ENCODE measurements at regions not wholly inside any gene's neighbourhood (a gene's known extent, or its start where the extent isn't known, plus 50 kb on each side); places are given as distances from the start of the nearest gene placed in this dataset.

- Histone ChIP-seq H3K36me3 (no peaks in the 10 kb centered on the region), H3K27ac (no peak overlapping the region), H3K4me1 (no peaks in the 10 kb centered on the region), H3K4me3 (no peak overlapping the region), H3K27me3 (no peaks in the 10 kb centered on the region), H3K9me3 (no peaks in the 10 kb centered on the region)
- DNase-seq (no peak), ATAC-seq (ENCODE audit: low FRiP score in 2 of 2) (no peak)
- WGBS, 2 donors: 93 to 95% methylated on average over 4 of the region's 4 CpGs
- TF ChIP-seq POLR2A (IDR thresholded peaks at IDR 0.05) (no peak), EP300 (IDR thresholded peaks at IDR 0.05) (no peak), CTCF (IDR thresholded peaks at IDR 0.05) (no peak), POLR2AphosphoS5 (IDR thresholded peaks at IDR 0.05) (no peak)
These were observed 537.9 kb upstream of the CADM1 start for GRCh38 chr11:116042146-116042545.

- H3K36me3 ChIP-seq: no peaks in the 10 kb centered on the region
- ATAC-seq (ENCODE audit: low FRiP score in 2 of 2) (no peak), DNase-seq (no peak)
- no peak overlapping the region for H3K4me3 ChIP-seq
- H3K27ac ChIP-seq: no peak overlapping the region
- H3K4me1 ChIP-seq: no peaks in the 10 kb centered on the region
- H3K27me3 ChIP-seq: no peaks in the 10 kb centered on the region
- WGBS, 2 donors: 71 to 80% methylated on average over 2 of the region's 2 CpGs
- no peaks in the 10 kb centered on the region for H3K9me3 ChIP-seq
- no peak for TF ChIP-seq CTCF (IDR thresholded peaks at IDR 0.05)
- no peak for TF ChIP-seq POLR2A (IDR thresholded peaks at IDR 0.05)
- no peak for TF ChIP-seq POLR2AphosphoS5 (IDR thresholded peaks at IDR 0.05)
- no peak for TF ChIP-seq EP300 (IDR thresholded peaks at IDR 0.05)
These were observed 533.6 kb upstream of the CADM1 start for GRCh38 chr11:116037861-116038260.

- no peaks in the 10 kb centered on the region for H3K27me3 ChIP-seq
- WGBS, 2 donors: 61 to 63% methylated on average over 2 to 5 of the region's 5 CpGs
- H3K27ac ChIP-seq: no peak overlapping the region
- no peak for TF ChIP-seq CTCF (IDR thresholded peaks at IDR 0.05)
- no peak for TF ChIP-seq POLR2AphosphoS5 (IDR thresholded peaks at IDR 0.05)
- no peak for TF ChIP-seq POLR2A (IDR thresholded peaks at IDR 0.05)
- no peak for TF ChIP-seq EP300 (IDR thresholded peaks at IDR 0.05)
- no peaks in the 10 kb centered on the region for H3K9me3 ChIP-seq
- no peak for ATAC-seq (ENCODE audit: low FRiP score in 2 of 2)
- H3K4me3 ChIP-seq: no peak overlapping the region
- DNase-seq: no peak
- no peaks in the 10 kb centered on the region for H3K36me3 ChIP-seq
- no peaks in the 10 kb centered on the region for H3K4me1 ChIP-seq
These were observed 531.8 kb upstream of the CADM1 start for GRCh38 chr11:116035977-116036376.

GRCh38 chr11:116033931-116034553 lies 529.8 kb upstream of the CADM1 start:
- H3K27ac ChIP-seq: peak overlapping the region in 1 of 4 donors; percentile 24
- DNase-seq: peak in 1 of 2 donors; percentile 46

More at GRCh38 chr11:116033931-116034553, 529.8 kb upstream of the CADM1 start:
- 27 to 36% methylated on average over 8 of the region's 8 CpGs for WGBS, 2 donors
- no peaks in the 10 kb centered on the region for H3K4me1 ChIP-seq
- no peaks in the 10 kb centered on the region for H3K36me3 ChIP-seq
- H3K4me3 ChIP-seq: no peak overlapping the region
- TF ChIP-seq EP300 (IDR thresholded peaks at IDR 0.05) (peak in 2 of 4 donors; percentile 37 to 63), POLR2AphosphoS5 (IDR thresholded peaks at IDR 0.05) (no peak), CTCF (IDR thresholded peaks at IDR 0.05) (no peak), POLR2A (IDR thresholded peaks at IDR 0.05) (no peak)
- no peaks in the 10 kb centered on the region for H3K27me3 ChIP-seq
- peak; percentile 50 to 90 for ATAC-seq (ENCODE audit: low FRiP score in 2 of 2)
- no peaks in the 10 kb centered on the region for H3K9me3 ChIP-seq
